GM12878 (cell line): ENCODE measurements at regions not wholly inside any gene's neighbourhood (a gene's known extent, or its start where the extent isn't known, plus 50 kb on each side); places are given as distances from the start of the nearest gene placed in this dataset.

ENCODE experiments used
- ATAC-seq: fragments of 200-7000 bp; cut with Tn5 transposase; 3 replicates; pipeline ENCODE4 v1.9.1; 2020; ENCODE audit warnings: mild to moderate bottlenecking, moderate library complexity
- BruUV-seq: library from RNA; stranded (reverse); fragments of 400-500 nt; replicated peaks from 2 replicates; lab custom pipeline; 2021; lab: Mats Ljungman, UMichigan
- CTCF ChIA-PET: fragments of 300-600 bp; sonication (Branson Sonifier 250); formaldehyde crosslinking; extraction: SDS; loops from one replicate; lab custom pipeline; 2021; ENCODE audit warnings: inconsistent platforms; lab: Yijun Ruan, JAX
- POLR2A ChIA-PET: fragments of 350-600 bp; formaldehyde crosslinking; extraction: SDS; loops from one replicate; lab custom pipeline; 2021; ENCODE audit warnings: inconsistent platforms; lab: Charles Lee
- RAD21 ChIA-PET: fragments of 300-600 bp; sonication (Branson Sonifier 250); formaldehyde crosslinking; loops from one replicate; lab custom pipeline; 2023; ENCODE audit warnings: antibody characterized with exemption; ENCODE audit not compliant: unreplicated experiment; lab: Charles Lee
- SMC1A ChIA-PET: fragments of 300-600 bp; sonication (Branson Sonifier 250); formaldehyde crosslinking; loops from one replicate; lab custom pipeline; 2023; ENCODE audit not compliant: unreplicated experiment, uncharacterized antibody; lab: Charles Lee
- DNase-seq: peaks from one replicate; pipeline ENCODE4 v3.0.0-alpha.2; 2011; ENCODE audit warnings: low read depth, low spot score
- FAIRE-seq: peaks from 3 replicates; lab custom pipeline; 2011; peaks lifted over from hg19 to GRCh38; lab: Jason Lieb, UNC
- H2AFZ ChIP-seq: 2 replicates; pipeline ENCODE4 v1.6.0; 2011; ENCODE audit warnings: low read depth, low read length, control low read depth; ENCODE audit not compliant: control insufficient read depth
- H3K27ac ChIP-seq: 2 replicates; pipeline ENCODE4 v1.5.1; 2011; ENCODE audit warnings: control low read depth; ENCODE audit not compliant: control insufficient read depth, insufficient read depth
- H3K27me3 ChIP-seq, 2 experiments: replicated peaks in 1 of 2; 2 replicates each; pipeline versions ENCODE4 v1.6.0 to v1.6.1; 2011; ENCODE audit warnings: low read length in 1 of 2; ENCODE audit not compliant: control insufficient read depth in 2 of 2, insufficient read depth in 2 of 2
- H3K36me3 ChIP-seq, 2 experiments: 2 replicates each; pipeline ENCODE4 v1.5.1; 2011; ENCODE audit warnings: low read length in 1 of 2; ENCODE audit not compliant: control insufficient read depth in 2 of 2, insufficient read depth in 2 of 2
- H3K4me1 ChIP-seq: 2 replicates; pipeline ENCODE4 v1.6.1; 2011; ENCODE audit warnings: mild to moderate bottlenecking, low read length, moderate library complexity, mixed read lengths; ENCODE audit not compliant: control insufficient read depth, insufficient read depth
- H3K4me2 ChIP-seq: 2 replicates; pipeline ENCODE4 v1.6.0; 2011; ENCODE audit warnings: control low read depth; ENCODE audit not compliant: control insufficient read depth, insufficient read depth
- H3K4me3 ChIP-seq: fragments of 200-600 bp; sonication (generic); 2 replicates; pipeline ENCODE4 v1.5.1; 2016
- H3K79me2 ChIP-seq: 2 replicates; pipeline ENCODE4 v1.6.0; 2011; ENCODE audit warnings: low read length; ENCODE audit not compliant: control insufficient read depth, insufficient read depth
- H3K9ac ChIP-seq: 2 replicates; pipeline ENCODE4 v1.8.0; 2011; ENCODE audit warnings: low read length, control low read depth, mixed read lengths; ENCODE audit not compliant: control insufficient read depth, insufficient read depth
- H3K9me3 ChIP-seq: replicated peaks from 3 replicates; pipeline ENCODE4 v1.5.1; 2011; ENCODE audit warnings: mild to moderate bottlenecking, low read length; ENCODE audit not compliant: control insufficient read depth, insufficient read depth
- H4K20me1 ChIP-seq: 2 replicates; pipeline ENCODE4 v1.6.0; 2011; ENCODE audit not compliant: control insufficient read depth, insufficient read depth
- CBX5 ChIP-seq: sonication (generic); IDR thresholded peaks from 2 replicates; pipeline ENCODE4 v1.6.1; 2016; ENCODE audit warnings: low read depth, moderate library complexity, mild to moderate bottlenecking, inconsistent platforms
- EED ChIP-seq: sonication (generic); IDR thresholded peaks from 2 replicates; pipeline ENCODE4 v1.6.1; 2016; ENCODE audit warnings: antibody characterized with exemption, low read depth
- ESRRA ChIP-seq: IDR thresholded peaks from 2 replicates; pipeline ENCODE4 v1.6.1; 2012; ENCODE audit warnings: mild to moderate bottlenecking, low read length, improper control_type of control experiment
- KAT2A ChIP-seq: conservative IDR thresholded peaks from 2 replicates; pipeline ENCODE4 v1.6.1; 2011; ENCODE audit warnings: low read depth, low read length; ENCODE audit not compliant: control insufficient read depth
- MYB ChIP-seq: fragments of 150-350 bp; IDR thresholded peaks from 2 replicates; pipeline ENCODE4 v1.6.1; 2014; ENCODE audit warnings: mild to moderate bottlenecking, low read depth, low read length, borderline replicate concordance
- NFIC ChIP-seq: IDR thresholded peaks from 2 replicates; pipeline ENCODE4 v1.6.1; 2012; ENCODE audit warnings: low read depth, mild to moderate bottlenecking, inconsistent platforms, low read length, moderate library complexity
- PML ChIP-seq: IDR thresholded peaks from 2 replicates; pipeline ENCODE4 v1.6.1; 2012; ENCODE audit warnings: low read length, inconsistent platforms
- POLR2A ChIP-seq: IDR thresholded peaks from 2 replicates; pipeline ENCODE4 v1.6.1; 2011; ENCODE audit warnings: low read depth, mild to moderate bottlenecking, low read length
- RCOR1 ChIP-seq: conservative IDR thresholded peaks from 2 replicates; pipeline ENCODE4 v1.6.1; 2012; ENCODE audit warnings: low read depth, low read length, improper control_type of control experiment
- ZBTB11 ChIP-seq: fragments of 450-650 bp; formaldehyde crosslinking; IDR thresholded peaks from 2 replicates; pipeline ENCODE4 v1.5.0; 2022; ENCODE audit warnings: mild to moderate bottlenecking, missing genetic modification characterization
- WGBS: methylation state at CpG from one replicate; pipeline ENCODE4 v1.1.6; 2016; ENCODE audit warnings: low lambda C conversion rate; ENCODE audit not compliant: insufficient replicate concordance, insufficient coverage; ENCODE audit errors: missing lambda C conversion rate; 5-methylcytosine and 5-hydroxymethylcytosine counted together
- in situ Hi-C: fragments of 300-500 bp; cut with MboI; formaldehyde crosslinking; loops from 9 replicates; pipeline ENCODE4 v1.14.3; 2018; ENCODE audit warnings: mixed read lengths
- intact Hi-C: fragments of 100-400 bp; cut with micrococcal nuclease; formaldehyde crosslinking; loops from one replicate; pipeline ENCODE4 v1.14.2; 2022; ENCODE audit not compliant: unreplicated experiment

- no peak for ATAC-seq
- CTCF ChIA-PET = no interaction called here
- no peaks in the 10 kb centered on the region for H3K27me3 ChIP-seq
- SMC1A ChIA-PET = interaction anchor here (1.2 kb wide), 2 partner anchors 14 to 235 kb away, joined by 3 to 4 read pairs; no protein-coding TSS in a partner anchor
- no peaks in the 10 kb centered on the region for H4K20me1 ChIP-seq
- in situ Hi-C loops (no loop called here), intact Hi-C loops (no loop called here)
- no peak overlapping the region for H3K4me2 ChIP-seq
- no peak overlapping the region for H3K4me3 ChIP-seq
- WGBS = 32% methylated on average over 9 of the region's 9 CpGs
- RAD21 ChIA-PET = no interaction called here
- no TSS peak for BruUV-seq
- no peak overlapping the region for H3K9ac ChIP-seq
- DNase-seq = no peak
- no peaks in the 10 kb centered on the region for H3K36me3 ChIP-seq
- H3K79me2 ChIP-seq = no peaks in the 10 kb centered on the region
- no peak for FAIRE-seq
- no peak for TF ChIP-seq POLR2A
- H3K4me1 ChIP-seq = no peaks in the 10 kb centered on the region
- no peak overlapping the region for H3K27ac ChIP-seq
- no peak overlapping the region for H2AFZ ChIP-seq
- POLR2A ChIA-PET = no interaction called here
- H3K9me3 ChIP-seq = no peaks in the 10 kb centered on the region; the same call in 2 of the 3 replicates
Observed at GRCh38 chr12:115404761-115405470, 720.9 kb upstream of the TBX3 start.

- Histone ChIP-seq H3K9ac (no peak overlapping the region), H3K4me2 (no peak overlapping the region), H3K27me3 (no peaks in the 10 kb centered on the region), H3K4me3 (no peak overlapping the region), H3K27ac (no peak overlapping the region), H2AFZ (no peak overlapping the region), H3K36me3 (no peaks in the 10 kb centered on the region), H3K79me2 (no peaks in the 10 kb centered on the region), H4K20me1 (no peaks in the 10 kb centered on the region), H3K9me3 (no peaks in the 10 kb centered on the region; the same call in 2 of the 3 replicates), H3K4me1 (no peaks in the 10 kb centered on the region)
- RAD21 ChIA-PET = no interaction called here
- POLR2A ChIA-PET = no interaction called here
- ATAC-seq = no peak
- DNase-seq = no peak
- CTCF ChIA-PET = no interaction called here
- in situ Hi-C loops (no loop called here), intact Hi-C loops (no loop called here)
- SMC1A ChIA-PET = no interaction called here
- no TSS peak for BruUV-seq
- 46% methylated on average over 5 of the region's 5 CpGs for WGBS
- TF ChIP-seq KAT2A (no peak), PML (no peak), ESRRA (no peak), ZBTB11 (CRISPR knock-in tag) (no peak), NFIC (no peak), EED (no peak), RCOR1 (no peak), MYB (no peak), CBX5 (no peak)
- FAIRE-seq = no peak
Observed at GRCh38 chr12:115403689-115404088, 719.7 kb upstream of the TBX3 start.
